Neural cell (in vitro differentiated cells): ENCODE measurements at regions not wholly inside any gene's neighbourhood (a gene's known extent, or its start where the extent isn't known, plus 50 kb on each side); places are given as distances from the start of the nearest gene placed in this dataset.

ENCODE experiments used
- CTCF ChIP-seq: fragments of 450-650 bp; IDR thresholded peaks from 2 replicates; pipeline ENCODE4 v1.5.1; 2014; ENCODE audit warnings: antibody characterized with exemption, mild to moderate bottlenecking, moderate library complexity; ENCODE audit not compliant: poor library complexity, severe bottlenecking
- EP300 ChIP-seq: fragments of 450-650 bp; conservative IDR thresholded peaks from 2 replicates; pipeline ENCODE4 v1.6.1; 2014; ENCODE audit warnings: antibody characterized with exemption, mild to moderate bottlenecking, moderate library complexity; ENCODE audit not compliant: poor library complexity, severe bottlenecking
- EZH2 ChIP-seq: fragments of 200-600, 300-800 bp; shearing (Covaris generic), sonication (generic); IDR thresholded peaks from 2 replicates; pipeline ENCODE4 v1.6.1; 2014; ENCODE audit warnings: antibody characterized with exemption, low read length, borderline replicate concordance, mild to moderate bottlenecking; ENCODE audit not compliant: insufficient read depth, poor library complexity, severe bottlenecking
- MXI1 ChIP-seq: fragments of 450-650 bp; conservative IDR thresholded peaks from 2 replicates; pipeline ENCODE4 v1.6.1; 2014; ENCODE audit warnings: antibody characterized with exemption, mild to moderate bottlenecking; ENCODE audit not compliant: poor library complexity, severe bottlenecking
- POLR2AphosphoS5 ChIP-seq: IDR thresholded peaks from 2 replicates; pipeline ENCODE4 v1.6.1; 2012
- RAD21 ChIP-seq: fragments of 450-650 bp; conservative IDR thresholded peaks from 2 replicates; pipeline ENCODE4 v1.6.1; 2014; ENCODE audit warnings: antibody characterized with exemption, mild to moderate bottlenecking, moderate library complexity
- REST ChIP-seq: IDR thresholded peaks from 2 replicates; pipeline ENCODE4 v1.6.1; 2012; ENCODE audit warnings: borderline replicate concordance
- SMC3 ChIP-seq: fragments of 450-650 bp; conservative IDR thresholded peaks from 2 replicates; pipeline ENCODE4 v1.6.1; 2014; ENCODE audit warnings: antibody characterized with exemption, mild to moderate bottlenecking, moderate library complexity; ENCODE audit not compliant: poor library complexity
- TAF1 ChIP-seq: IDR thresholded peaks from 2 replicates; pipeline ENCODE4 v1.6.1; 2012; ENCODE audit warnings: low read depth

- TF ChIP-seq EZH2 (no peak), REST (no peak), CTCF (no peak), EP300 (no peak), POLR2AphosphoS5 (no peak), MXI1 (no peak), SMC3 (no peak), RAD21 (no peak), TAF1 (no peak)
Observed at GRCh38 chr3:14301558-14301957, 100.8 kb upstream of the SLC6A6 start.
